A549 (cell line): ENCODE measurements at regions not wholly inside any gene's neighbourhood (a gene's known extent, or its start where the extent isn't known, plus 50 kb on each side); places are given as distances from the start of the nearest gene placed in this dataset.

Experiments used
- ATAC-seq, 2 experiments: fragments of 200-7000 bp in 1 of 2; fragments of >200 bp in 1 of 2; cut with Nextera tagmentation in 1 of 2; cut with Tn5 transposase in 1 of 2; 3 replicates each; pipeline versions ENCODE4 v1.8.0 to v1.9.1; 2018 to 2020; ENCODE audit warnings: mild to moderate bottlenecking in 1 of 2, moderate library complexity in 1 of 2
- CTCF ChIA-PET: fragments of 300-600 bp; sonication (Branson Sonifier 250); formaldehyde crosslinking; extraction: SDS; loops from one replicate; lab custom pipeline; 2021; ENCODE audit warnings: antibody characterized with exemption, inconsistent platforms; lab: Yijun Ruan, JAX
- POLR2A ChIA-PET: fragments of 350-600 bp; formaldehyde crosslinking; extraction: SDS; loops from one replicate; lab custom pipeline; 2021; ENCODE audit warnings: antibody characterized with exemption, inconsistent platforms; lab: Yijun Ruan, JAX
- DNase-seq, 2 experiments: peaks; one replicate each; pipeline versions ENCODE4 v3.0.0 to v3.0.0-alpha.2; 2011 to 2016; ENCODE audit warnings: low read depth in 1 of 2, low spot score in 1 of 2
- FAIRE-seq: peaks from 2 replicates; lab custom pipeline; 2011; peaks lifted over from hg19 to GRCh38; lab: Jason Lieb, UNC
- H3K27ac ChIP-seq, 2 experiments: fragments of >200 bp; sonication (Bioruptor Twin); formaldehyde crosslinking; 3 replicates each; pipeline ENCODE4 v1.5.1; 2016 to 2017
- H3K4me1 ChIP-seq: fragments of >200 bp; sonication (Bioruptor Twin); formaldehyde crosslinking; 3 replicates; pipeline ENCODE4 v1.6.1; 2016
- H3K4me2 ChIP-seq: fragments of >200 bp; sonication (Bioruptor Twin); formaldehyde crosslinking; 3 replicates; pipeline ENCODE4 v1.6.1; 2016
- H3K4me3 ChIP-seq: fragments of >200 bp; sonication (Bioruptor Twin); formaldehyde crosslinking; 3 replicates; pipeline ENCODE4 v1.5.1; 2016
- H3K9me3 ChIP-seq: fragments of >200 bp; sonication (Bioruptor Twin); formaldehyde crosslinking; 3 replicates; pipeline ENCODE4 v1.6.1; 2016
- ESRRA ChIP-seq: fragments of 150-350 bp; IDR thresholded peaks from 2 replicates; pipeline ENCODE4 v1.6.1; 2014; ENCODE audit warnings: mild to moderate bottlenecking, low read length, borderline replicate concordance
- FOXS1 ChIP-seq: fragments of 250-450 bp; sonication (Bioruptor Pico); IDR thresholded peaks from 2 replicates; pipeline ENCODE4 v1.5.0; 2020; ENCODE audit warnings: mild to moderate bottlenecking, moderate library complexity
- HOXB13 ChIP-seq: fragments of 250-450 bp; sonication (Bioruptor Pico); IDR thresholded peaks from 2 replicates; pipeline ENCODE4 v1.5.0; 2020; ENCODE audit warnings: low read depth, mild to moderate bottlenecking, moderate library complexity
- JUNB ChIP-seq: fragments of >200 bp; sonication (Bioruptor Twin); formaldehyde crosslinking; IDR thresholded peaks from 2 replicates; pipeline ENCODE4 v1.6.1; 2016
- KDM5A ChIP-seq: fragments of 200-600 bp; sonication (generic); IDR thresholded peaks from 2 replicates; pipeline ENCODE4 v1.6.1; 2016; ENCODE audit warnings: antibody characterized with exemption, mild to moderate bottlenecking
- MAFK ChIP-seq: fragments of 450-650 bp; IDR thresholded peaks from 2 replicates; pipeline ENCODE4 v1.6.1; 2014; ENCODE audit not compliant: partially characterized antibody
- MAZ ChIP-seq: fragments of 150-350 bp; IDR thresholded peaks from 2 replicates; pipeline ENCODE4 v1.6.1; 2014; ENCODE audit warnings: antibody characterized with exemption, low read depth, low read length, borderline replicate concordance
- RARB ChIP-seq: fragments of 250-450 bp; sonication (Bioruptor Pico); IDR thresholded peaks from 2 replicates; pipeline ENCODE4 v1.8.0; 2021; ENCODE audit warnings: mild to moderate bottlenecking, moderate library complexity
- REST ChIP-seq: fragments of 200-600 bp; sonication (generic); IDR thresholded peaks from 2 replicates; pipeline ENCODE4 v1.6.1; 2016; ENCODE audit warnings: antibody characterized with exemption, mild to moderate bottlenecking, moderate library complexity
- TP53 ChIP-seq: fragments of 250-450 bp; sonication (Bioruptor Pico); IDR thresholded peaks from 2 replicates; pipeline ENCODE4 v1.5.0; 2021; ENCODE audit warnings: mild to moderate bottlenecking, moderate library complexity
- WGBS: methylation state at CpG from one replicate; pipeline ENCODE4 v1.1.6; 2017; ENCODE audit errors: missing lambda C conversion rate; 5-methylcytosine and 5-hydroxymethylcytosine counted together
- TF ChIP-seq, protein P1 (sequence below): fragments of >200 bp; sonication (Bioruptor Twin); formaldehyde crosslinking; IDR thresholded peaks from 3 replicates; pipeline ENCODE4 v1.6.1; 2016
- TF ChIP-seq, protein P2 (sequence below): fragments of 250-450 bp; sonication (Bioruptor Pico); IDR thresholded peaks from 2 replicates; pipeline ENCODE4 v1.5.0; 2020; ENCODE audit warnings: low read depth, mild to moderate bottlenecking, moderate library complexity

DNA sequence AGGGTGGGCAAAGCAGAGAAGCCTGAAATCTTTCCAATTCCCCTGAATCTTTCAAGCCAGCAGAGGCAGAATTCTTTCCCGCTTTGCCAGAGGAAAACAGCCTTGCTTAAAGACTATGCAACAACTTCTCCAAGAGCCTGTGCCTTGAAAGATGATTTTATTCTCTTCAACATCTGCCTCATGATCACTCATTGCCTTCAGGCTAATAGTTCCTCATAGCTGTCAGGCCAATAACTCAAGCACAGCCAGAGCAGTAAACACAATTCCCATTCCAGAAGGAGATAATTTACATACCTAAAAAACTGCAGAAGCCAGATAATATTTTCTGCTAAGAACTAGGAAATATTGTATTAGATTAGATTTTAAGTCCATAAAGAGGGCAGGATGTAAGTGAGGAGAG, 92.3 kb upstream of the PUM3 start:
- H3K9me3 ChIP-seq: no peaks in the 10 kb centered on the region
- H3K4me2 ChIP-seq: no peak overlapping the region
- no peak overlapping the region for H3K4me3 ChIP-seq
- H3K4me1 ChIP-seq: no peaks in the 10 kb centered on the region
- ATAC-seq: no peak
- 0% methylated on average over 1 of the region's 1 CpG for WGBS
- no peak for TF ChIP-seq ESRRA
- TF ChIP-seq FOXS1 (CRISPR knock-in tag): no peak
- no peak for TF ChIP-seq JUNB
- TF ChIP-seq TP53 (CRISPR knock-in tag): no peak
- no peak for TF ChIP-seq HOXB13
- TF ChIP-seq MAFK: no peak
- TF ChIP-seq, protein P1, sequence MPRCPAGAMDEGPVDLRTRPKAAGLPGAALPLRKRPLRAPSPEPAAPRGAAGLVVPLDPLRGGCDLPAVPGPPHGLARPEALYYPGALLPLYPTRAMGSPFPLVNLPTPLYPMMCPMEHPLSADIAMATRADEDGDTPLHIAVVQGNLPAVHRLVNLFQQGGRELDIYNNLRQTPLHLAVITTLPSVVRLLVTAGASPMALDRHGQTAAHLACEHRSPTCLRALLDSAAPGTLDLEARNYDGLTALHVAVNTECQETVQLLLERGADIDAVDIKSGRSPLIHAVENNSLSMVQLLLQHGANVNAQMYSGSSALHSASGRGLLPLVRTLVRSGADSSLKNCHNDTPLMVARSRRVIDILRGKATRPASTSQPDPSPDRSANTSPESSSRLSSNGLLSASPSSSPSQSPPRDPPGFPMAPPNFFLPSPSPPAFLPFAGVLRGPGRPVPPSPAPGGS: no peak
- TF ChIP-seq, all 56 proteins: peak for 0
- DNase-seq: no peak
- CTCF ChIA-PET: interaction anchor here (1.8 kb wide), 1 partner anchor 11 kb away, joined by 5 read pairs; no protein-coding TSS in a partner anchor
- no peak overlapping the region for H3K27ac ChIP-seq
- no peak for FAIRE-seq
- POLR2A ChIA-PET: no interaction called here

DNA sequence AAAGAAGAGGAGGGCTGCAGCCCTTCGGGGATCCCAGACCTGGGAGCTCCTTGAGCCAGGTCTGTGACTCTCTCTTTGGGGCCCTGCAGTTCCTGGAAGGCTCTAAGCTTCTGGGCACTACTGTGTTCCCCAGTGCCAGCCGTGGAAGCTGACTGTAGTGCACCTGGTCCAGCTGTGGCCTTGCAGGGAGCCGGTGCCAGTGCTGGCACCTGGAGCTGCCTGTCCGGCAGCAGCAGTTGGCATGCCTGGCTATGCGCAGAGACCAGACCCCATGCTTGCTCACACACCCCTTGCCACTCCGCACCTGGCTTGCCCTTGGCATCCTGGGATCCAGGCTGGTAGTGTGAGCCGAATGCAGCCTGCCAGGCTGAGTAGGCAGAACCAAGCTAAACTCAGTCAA, 91.0 kb upstream of the PUM3 start:
- CTCF ChIA-PET: interaction anchor here (1.1 to 1.8 kb wide), 3 partner anchors 12 to 1440 kb away, joined by 3 to 6 read pairs (median 5); no protein-coding TSS in a partner anchor
- ATAC-seq (no peak), FAIRE-seq (no peak)

GRCh38 chr9:2934241-2934650, 90.4 kb upstream of the PUM3 start:
- Histone ChIP-seq H3K27ac (no peak overlapping the region), H3K4me2 (no peak overlapping the region), H3K4me1 (no peaks in the 10 kb centered on the region), H3K4me3 (no peak overlapping the region), H3K9me3 (no peaks in the 10 kb centered on the region)
- ATAC-seq (no peak), FAIRE-seq (no peak), DNase-seq (no peak)
- TF ChIP-seq REST: no peak
- no peak for TF ChIP-seq KDM5A
- TF ChIP-seq, protein P1: no peak
- TF ChIP-seq MAZ: no peak
- no peak for TF ChIP-seq RARB (CRISPR knock-in tag)
- TF ChIP-seq, protein P2, sequence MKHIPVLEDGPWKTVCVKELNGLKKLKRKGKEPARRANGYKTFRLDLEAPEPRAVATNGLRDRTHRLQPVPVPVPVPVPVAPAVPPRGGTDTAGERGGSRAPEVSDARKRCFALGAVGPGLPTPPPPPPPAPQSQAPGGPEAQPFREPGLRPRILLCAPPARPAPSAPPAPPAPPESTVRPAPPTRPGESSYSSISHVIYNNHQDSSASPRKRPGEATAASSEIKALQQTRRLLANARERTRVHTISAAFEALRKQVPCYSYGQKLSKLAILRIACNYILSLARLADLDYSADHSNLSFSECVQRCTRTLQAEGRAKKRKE: no peak
- WGBS: 15% methylated on average over 4 of the region's 7 CpGs
- ChIA-PET POLR2A (no interaction called here), CTCF (interaction anchor here (1.1 to 1.5 kb wide), 2 partner anchors 13 to 1441 kb away, joined by 3 to 6 read pairs; no protein-coding TSS in a partner anchor)

More for the DNA sequence above, 91.0 kb upstream of the PUM3 start:
- Histone ChIP-seq H3K4me3 (no peak overlapping the region), H3K9me3 (no peaks in the 10 kb centered on the region), H3K4me1 (no peaks in the 10 kb centered on the region), H3K4me2 (no peak overlapping the region), H3K27ac (no peak overlapping the region)
- POLR2A ChIA-PET: no interaction called here
- no peak for DNase-seq
- 41% methylated on average over 5 of the region's 7 CpGs for WGBS
- TF ChIP-seq, protein P2: no peak
- TF ChIP-seq, all 56 proteins: peak for 0
